Esophagus muscularis mucosa (tissue), 2 donors: ENCODE measurements at regions not wholly inside any gene's neighbourhood (a gene's known extent, or its start where the extent isn't known, plus 50 kb on each side); places are given as distances from the start of the nearest gene placed in this dataset.

Experiments used
- POLR2A ChIP-seq: fragments of 450-650 bp; IDR thresholded peaks from one replicate; pipeline ENCODE4 v1.6.1; 2017; ENCODE audit warnings: antibody characterized with exemption, moderate library complexity, mild to moderate bottlenecking, low read depth
- POLR2AphosphoS5 ChIP-seq, 2 donors: sonication (generic); formaldehyde crosslinking; IDR thresholded peaks; one replicate each; pipeline ENCODE4 v1.6.1; 2017; ENCODE audit warnings: antibody characterized with exemption in 2 of 2

GRCh38 chr14:84927096-84927827 lies 602.7 kb upstream of the FLRT2 start:
- no peak for TF ChIP-seq POLR2A
- no peak for TF ChIP-seq POLR2AphosphoS5 (IDR thresholded peaks at IDR 0.05)
